Muscle of back (tissue), 3 donors: ENCODE measurements at regions not wholly inside any gene's neighbourhood (a gene's known extent, or its start where the extent isn't known, plus 50 kb on each side); places are given as distances from the start of the nearest gene placed in this dataset.

Experiments
- DNase-seq, 3 donors: peaks; one replicate each; pipeline versions ENCODE4 v3.0.0 to v3.0.0-alpha.2; 2013

GRCh38 chr7:35386816-35387706, 133.2 kb upstream of the TBX20 start:
- no peak for DNase-seq

- no peak for DNase-seq
Measured at GRCh38 chr7:35386082-35386815, 132.3 kb upstream of the TBX20 start.

GRCh38 chr7:35384761-35385700, 131.1 kb upstream of the TBX20 start:
- no peak for DNase-seq

- no peak for DNase-seq
Measured at GRCh38 chr7:35380739-35381224, 126.9 kb upstream of the TBX20 start.

- DNase-seq = no peak
Measured at GRCh38 chr7:35379481-35379880, 125.6 kb upstream of the TBX20 start.

GRCh38 chr7:35375516-35375915, 121.6 kb upstream of the TBX20 start:
- no peak for DNase-seq

GRCh38 chr7:35374858-35375257, 121.0 kb upstream of the TBX20 start:
- no peak for DNase-seq

GRCh38 chr7:35371221-35371620, 117.3 kb upstream of the TBX20 start:
- DNase-seq = no peak

GRCh38 chr7:35370687-35371086, 116.8 kb upstream of the TBX20 start:
- DNase-seq = no peak

GRCh38 chr7:35366167-35367155, 112.6 kb upstream of the TBX20 start:
- DNase-seq = no peak

GRCh38 chr7:35365523-35365922, 111.6 kb upstream of the TBX20 start:
- DNase-seq = no peak

GRCh38 chr7:35362341-35362740, 108.4 kb upstream of the TBX20 start:
- no peak for DNase-seq

GRCh38 chr7:35359423-35359822, 105.5 kb upstream of the TBX20 start:
- DNase-seq = no peak

- no peak for DNase-seq
Measured at GRCh38 chr7:35356495-35356894, 102.6 kb upstream of the TBX20 start.

- DNase-seq = no peak
Measured at GRCh38 chr7:35355911-35356310, 102.0 kb upstream of the TBX20 start.

- DNase-seq = no peak
Measured at GRCh38 chr7:35355199-35355598, 101.3 kb upstream of the TBX20 start.

GRCh38 chr7:35353481-35353880, 99.6 kb upstream of the TBX20 start:
- no peak for DNase-seq

GRCh38 chr7:35351466-35351865, 97.6 kb upstream of the TBX20 start:
- no peak for DNase-seq

GRCh38 chr7:35348611-35349400, 94.9 kb upstream of the TBX20 start:
- DNase-seq = no peak

GRCh38 chr7:35342786-35343185, 88.9 kb upstream of the TBX20 start:
- no peak for DNase-seq
